IMR-90 (cell line): ENCODE measurements at regions not wholly inside any gene's neighbourhood (a gene's known extent, or its start where the extent isn't known, plus 50 kb on each side); places are given as distances from the start of the nearest gene placed in this dataset.

ENCODE experiments used
- ATAC-seq: fragments of 200-7000 bp; cut with Tn5 transposase; 2 replicates; pipeline ENCODE4 v1.9.1; 2020; ENCODE audit warnings: low read depth, mild to moderate bottlenecking, moderate library complexity
- BruUV-seq: library from RNA; stranded (reverse); fragments of 400-500 nt; replicated peaks from 2 replicates; lab custom pipeline; 2021; lab: Mats Ljungman, UMichigan
- CTCF ChIA-PET: fragments of 300-600 bp; formaldehyde crosslinking; extraction: SDS; loops from one replicate; lab custom pipeline; 2021; ENCODE audit warnings: antibody characterized with exemption; lab: Yijun Ruan, JAX
- POLR2A ChIA-PET: fragments of 300-600 bp; sonication (Branson Sonifier 250); formaldehyde crosslinking; loops from one replicate; lab custom pipeline; 2022; ENCODE audit warnings: antibody characterized with exemption; ENCODE audit not compliant: unreplicated experiment; lab: Charles Lee
- DNase-seq: peaks from one replicate; pipeline ENCODE4 v3.0.0; 2013
- H2AFZ ChIP-seq: replicated peaks from 2 replicates; pipeline ENCODE3; 2013; ENCODE audit warnings: low read length, mild to moderate bottlenecking; ENCODE audit not compliant: poor library complexity
- H2AK5ac ChIP-seq: 2 replicates; pipeline ENCODE4 v1.6.1; 2013; ENCODE audit warnings: low read depth, low read length, inconsistent platforms
- H2AK9ac ChIP-seq: replicated peaks from 2 replicates; pipeline ENCODE3; 2013; ENCODE audit warnings: mild to moderate bottlenecking, low read depth, low read length, moderate library complexity; ENCODE audit not compliant: poor library complexity
- H2BK120ac ChIP-seq: 2 replicates; pipeline ENCODE4 v1.6.1; 2013; ENCODE audit warnings: low read depth, low read length, inconsistent platforms
- H2BK15ac ChIP-seq: 3 replicates; pipeline ENCODE4 v1.6.1; 2013; ENCODE audit warnings: low read depth, low read length, inconsistent platforms
- H2BK20ac ChIP-seq: 2 replicates; pipeline ENCODE4 v1.6.1; 2013; ENCODE audit warnings: low read depth, mild to moderate bottlenecking, inconsistent platforms, low read length, moderate library complexity
- H2BK5ac ChIP-seq: 2 replicates; pipeline ENCODE4 v1.6.1; 2013; ENCODE audit warnings: mild to moderate bottlenecking, low read depth, low read length, inconsistent platforms; ENCODE audit not compliant: poor library complexity, severe bottlenecking
- H3K14ac ChIP-seq: replicated peaks from 2 replicates; pipeline ENCODE4 v1.6.1; 2013; ENCODE audit warnings: low read depth, low read length, inconsistent platforms
- H3K18ac ChIP-seq: 2 replicates; pipeline ENCODE4 v1.6.1; 2013; ENCODE audit warnings: low read depth, low read length, control low read depth
- H3K23ac ChIP-seq: 2 replicates; pipeline ENCODE4 v1.6.1; 2013; ENCODE audit warnings: low read depth, low read length, inconsistent platforms
- H3K27ac ChIP-seq: 2 replicates; pipeline ENCODE4 v1.5.1; 2013; ENCODE audit warnings: mild to moderate bottlenecking, control low read depth, low read length; ENCODE audit not compliant: insufficient read depth
- H3K27me3 ChIP-seq: 2 replicates; pipeline ENCODE4 v1.6.1; 2013; ENCODE audit warnings: low read length; ENCODE audit not compliant: control insufficient read depth, insufficient read depth
- H3K36me3 ChIP-seq: 2 replicates; pipeline ENCODE4 v1.6.1; 2013; ENCODE audit warnings: low read length, mixed read lengths; ENCODE audit not compliant: control insufficient read depth, insufficient read depth
- H3K4ac ChIP-seq: 2 replicates; pipeline ENCODE4 v1.6.1; 2013; ENCODE audit warnings: low read depth, low read length, inconsistent platforms
- H3K4me1 ChIP-seq: 2 replicates; pipeline ENCODE4 v1.6.1; 2013; ENCODE audit warnings: low read length, mixed read lengths; ENCODE audit not compliant: control insufficient read depth, insufficient read depth
- H3K4me2 ChIP-seq: 2 replicates; pipeline ENCODE4 v1.6.1; 2013; ENCODE audit warnings: low read depth, mild to moderate bottlenecking, control low read depth, low read length, moderate library complexity
- H3K4me3 ChIP-seq: 2 replicates; pipeline ENCODE4 v1.5.1; 2013; ENCODE audit warnings: low read depth, mild to moderate bottlenecking, control low read depth, low read length, moderate library complexity; ENCODE audit not compliant: insufficient read depth
- H3K56ac ChIP-seq: 2 replicates; pipeline ENCODE4 v1.6.1; 2013; ENCODE audit warnings: low read length, inconsistent platforms; ENCODE audit not compliant: insufficient read depth; ENCODE audit errors: extremely low read depth
- H3K79me1 ChIP-seq, 2 experiments: 2 replicates each; pipeline ENCODE4 v1.6.1; 2013; ENCODE audit warnings: low read length in 2 of 2, inconsistent platforms in 1 of 2, low read depth in 1 of 2
- H3K9ac ChIP-seq: 2 replicates; pipeline ENCODE4 v1.6.1; 2013; ENCODE audit warnings: low read depth, low read length, control low read depth
- H3K9me1 ChIP-seq: 2 replicates; pipeline ENCODE4 v1.6.1; 2013; ENCODE audit warnings: low read length, inconsistent platforms; ENCODE audit not compliant: insufficient read depth
- H3K9me3 ChIP-seq: 2 replicates; pipeline ENCODE4 v1.6.1; 2013; ENCODE audit warnings: low read length; ENCODE audit not compliant: control insufficient read depth, insufficient read depth
- H4K20me1 ChIP-seq: 2 replicates; pipeline ENCODE4 v1.6.1; 2013; ENCODE audit warnings: low read length, inconsistent platforms; ENCODE audit not compliant: insufficient read depth
- H4K5ac ChIP-seq: 2 replicates; pipeline ENCODE4 v1.6.1; 2013; ENCODE audit warnings: mild to moderate bottlenecking, low read depth, low read length, control low read depth
- H4K8ac ChIP-seq, 2 experiments: 2 replicates each; pipeline ENCODE4 v1.6.1; 2013; ENCODE audit warnings: low read depth in 2 of 2, low read length in 2 of 2, control low read depth in 1 of 2, inconsistent platforms in 1 of 2
- H4K91ac ChIP-seq: 2 replicates; pipeline ENCODE4 v1.6.1; 2013; ENCODE audit warnings: low read depth, low read length, inconsistent platforms; ENCODE audit not compliant: insufficient read depth
- MXI1 ChIP-seq: IDR thresholded peaks from 2 replicates; pipeline ENCODE4 v1.6.1; 2012; ENCODE audit warnings: low read depth, mild to moderate bottlenecking, low read length, moderate library complexity, borderline replicate concordance
- RCOR1 ChIP-seq: IDR thresholded peaks from 2 replicates; pipeline ENCODE4 v1.6.1; 2012; ENCODE audit warnings: mild to moderate bottlenecking, low read length, improper control_type of control experiment; ENCODE audit not compliant: insufficient replicate concordance
- WGBS, 2 experiments: methylation state at CpG; one replicate each; pipeline versions ENCODE4 v1.1.5 to v1.1.7; 2013; ENCODE audit warnings: missing lambda C conversion rate in 2 of 2; ENCODE audit not compliant: insufficient read length in 1 of 2; ENCODE audit errors: extremely low coverage in 2 of 2; 5-methylcytosine and 5-hydroxymethylcytosine counted together
- dilution Hi-C: fragments of 300-500 bp; cut with HindIII; formaldehyde crosslinking; loops from one replicate; pipeline ENCODE4 v1.14.3; 2018; ENCODE audit warnings: low sequenced_read_pairs; ENCODE audit not compliant: unreplicated experiment
- in situ Hi-C: fragments of 300-500 bp; cut with MboI; formaldehyde crosslinking; loops from 3 replicates; pipeline ENCODE4 v1.14.3; 2019; ENCODE audit warnings: low sequenced_read_pairs, inconsistent platforms, mixed read lengths
- intact Hi-C: fragments of 100-400 bp; cut with micrococcal nuclease; formaldehyde crosslinking; loops from 2 replicates; pipeline ENCODE4 v1.10.0; 2022

GRCh38 chr12:118571730-118572129 lies 195.4 kb downstream of the SUDS3 start:
- in situ Hi-C loops (no loop called here), intact Hi-C loops (no loop called here), dilution Hi-C loops (no loop called here)
- H3K4me1 ChIP-seq, result no peaks in the 10 kb centered on the region
- H3K4ac ChIP-seq, result no peak overlapping the region
- H4K5ac ChIP-seq, result no peak overlapping the region
- TF ChIP-seq RCOR1 (no peak), MXI1 (no peak)
- H3K27ac ChIP-seq, result no peak overlapping the region
- no peak overlapping the region for H3K4me2 ChIP-seq
- no peak for ATAC-seq
- no peak overlapping the region for H2AK5ac ChIP-seq
- ChIA-PET POLR2A (no interaction called here), CTCF (no interaction called here)
- no peak overlapping the region for H3K4me3 ChIP-seq
- no peak overlapping the region for H3K18ac ChIP-seq
- 60% methylated on average over 1 of the region's 5 CpGs; no CpG with 5 or more reads in 1 of the 2 experiments for WGBS, 2 experiments
- H2BK5ac ChIP-seq, result no peak overlapping the region
- H3K9ac ChIP-seq, result no peak overlapping the region
- H3K36me3 ChIP-seq, result no peaks in the 10 kb centered on the region
- H3K9me3 ChIP-seq, result peaks cover 7% of the 10 kb centered on the region
- H4K91ac ChIP-seq, result no peak overlapping the region
- no peak overlapping the region for H2BK20ac ChIP-seq
- DNase-seq, result no peak
- no peak overlapping the region for H4K8ac ChIP-seq
- H2AK9ac ChIP-seq, result no peak overlapping the region
- no peak overlapping the region for H2BK120ac ChIP-seq
- no TSS peak for BruUV-seq
- no peaks in the 10 kb centered on the region for H3K79me1 ChIP-seq
- H2BK15ac ChIP-seq, result no peak overlapping the region
- H3K23ac ChIP-seq, result no peak overlapping the region
- H3K9me1 ChIP-seq, result no peaks in the 10 kb centered on the region
- no peak overlapping the region for H2AFZ ChIP-seq
- H3K27me3 ChIP-seq, result no peaks in the 10 kb centered on the region
- no peak overlapping the region for H3K14ac ChIP-seq
- H4K20me1 ChIP-seq, result no peaks in the 10 kb centered on the region
- H3K56ac ChIP-seq, result no peak overlapping the region
